Upper lobe of right lung (tissue), 1 donor: ENCODE measurements at regions not wholly inside any gene's neighbourhood (a gene's known extent, or its start where the extent isn't known, plus 50 kb on each side); places are given as distances from the start of the nearest gene placed in this dataset.

Experiments
- ATAC-seq: fragments of 200-7000 bp; cut with Tn5 transposase; one replicate; pipeline ENCODE4 v1.9.1; 2020; ENCODE audit warnings: mild to moderate bottlenecking, moderate library complexity
- DNase-seq: peaks from one replicate; pipeline ENCODE4 v3.0.0-alpha.2; 2020
- H3K27ac ChIP-seq: fragments of 200-600 bp; one replicate; pipeline ENCODE4 v1.8.0; 2022
- H3K27me3 ChIP-seq: fragments of 200-600 bp; one replicate; pipeline ENCODE4 v1.8.0; 2022; ENCODE audit warnings: mild to moderate bottlenecking
- H3K36me3 ChIP-seq: fragments of 200-600 bp; one replicate; pipeline ENCODE4 v1.8.0; 2022
- H3K4me1 ChIP-seq: fragments of 200-600 bp; one replicate; pipeline ENCODE4 v1.8.0; 2022
- H3K4me3 ChIP-seq: fragments of 200-600 bp; one replicate; pipeline ENCODE4 v1.8.0; 2022; ENCODE audit warnings: mild to moderate bottlenecking
- H3K9me3 ChIP-seq: fragments of 200-600 bp; one replicate; pipeline ENCODE4 v1.8.0; 2022
- CTCF ChIP-seq: fragments of 200-600 bp; IDR thresholded peaks from one replicate; pipeline ENCODE4 v1.8.0; 2022; ENCODE audit warnings: antibody characterized with exemption
- intact Hi-C: fragments of 100-400 bp; cut with DNase I; formaldehyde crosslinking; loops from one replicate; pipeline ENCODE4 v1.11.0; 2022
- donor health status: DM: no; HTN: yes; CAD: no; lungs with severe emphysema.

- no peak overlapping the region for H3K27ac ChIP-seq
- no peaks in the 10 kb centered on the region for H3K27me3 ChIP-seq
- H3K4me3 ChIP-seq, result no peak overlapping the region
- H3K36me3 ChIP-seq, result no peaks in the 10 kb centered on the region
- DNase-seq, result no peak
- TF ChIP-seq CTCF, result no peak
- no peak for ATAC-seq
- no peaks in the 10 kb centered on the region for H3K4me1 ChIP-seq
- intact Hi-C loops, result no loop called here
- no peaks in the 10 kb centered on the region for H3K9me3 ChIP-seq
Measured at GRCh38 chr13:106963151-106963550, 395.2 kb upstream of the ARGLU1 start.

- Histone ChIP-seq H3K9me3 (no peaks in the 10 kb centered on the region), H3K4me3 (no peak overlapping the region), H3K27ac (no peak overlapping the region), H3K36me3 (no peaks in the 10 kb centered on the region), H3K4me1 (no peaks in the 10 kb centered on the region), H3K27me3 (no peaks in the 10 kb centered on the region)
- DNase-seq, result no peak
- intact Hi-C loops, result no loop called here
- no peak for ATAC-seq
- TF ChIP-seq CTCF, result no peak
Measured at GRCh38 chr13:106961651-106962050, 393.7 kb upstream of the ARGLU1 start.

GRCh38 chr13:106961216-106961615 lies 393.3 kb upstream of the ARGLU1 start:
- Histone ChIP-seq H3K27ac (no peak overlapping the region), H3K4me3 (no peak overlapping the region), H3K27me3 (no peaks in the 10 kb centered on the region), H3K4me1 (no peaks in the 10 kb centered on the region), H3K9me3 (no peaks in the 10 kb centered on the region), H3K36me3 (no peaks in the 10 kb centered on the region)
- TF ChIP-seq CTCF, result no peak
- DNase-seq (no peak), ATAC-seq (no peak)
- intact Hi-C loops, result no loop called here

- TF ChIP-seq CTCF, result no peak
- intact Hi-C loops, result no loop called here
- no peaks in the 10 kb centered on the region for H3K27me3 ChIP-seq
- DNase-seq, result no peak
- ATAC-seq, result no peak
- H3K36me3 ChIP-seq, result no peaks in the 10 kb centered on the region
- no peaks in the 10 kb centered on the region for H3K9me3 ChIP-seq
- no peaks in the 10 kb centered on the region for H3K4me1 ChIP-seq
- no peak overlapping the region for H3K4me3 ChIP-seq
- no peak overlapping the region for H3K27ac ChIP-seq
Measured at GRCh38 chr13:106958621-106959048, 390.7 kb upstream of the ARGLU1 start.

GRCh38 chr13:106942563-106942962 lies 374.6 kb upstream of the ARGLU1 start:
- intact Hi-C loops, result no loop called here
- Histone ChIP-seq H3K36me3 (no peaks in the 10 kb centered on the region), H3K9me3 (no peaks in the 10 kb centered on the region), H3K27me3 (no peaks in the 10 kb centered on the region), H3K4me1 (no peaks in the 10 kb centered on the region), H3K27ac (no peak overlapping the region), H3K4me3 (no peak overlapping the region)
- DNase-seq (no peak), ATAC-seq (no peak)
- TF ChIP-seq CTCF, result no peak

- H3K9me3 ChIP-seq, result no peaks in the 10 kb centered on the region
- no peaks in the 10 kb centered on the region for H3K4me1 ChIP-seq
- no peak for DNase-seq
- ATAC-seq, result no peak
- no peaks in the 10 kb centered on the region for H3K27me3 ChIP-seq
- TF ChIP-seq CTCF, result no peak
- H3K27ac ChIP-seq, result no peak overlapping the region
- intact Hi-C loops, result no loop called here
- H3K4me3 ChIP-seq, result no peak overlapping the region
- no peaks in the 10 kb centered on the region for H3K36me3 ChIP-seq
Measured at GRCh38 chr13:106941779-106942178, 373.8 kb upstream of the ARGLU1 start.
